Astrocyte of the cerebellum (primary cell): ENCODE measurements at regions not wholly inside any gene's neighbourhood (a gene's known extent, or its start where the extent isn't known, plus 50 kb on each side); places are given as distances from the start of the nearest gene placed in this dataset.
A peak's percentile ranks its signal among the peaks of the same experiment; 100 is the strongest.

ENCODE experiments used
- DNase-seq: peaks from one replicate; pipeline ENCODE4 v3.0.0-alpha.2; 2011; ENCODE audit warnings: low read depth
- H3K4me3 ChIP-seq: 2 replicates; pipeline ENCODE4 v1.5.1; 2011; ENCODE audit warnings: mild to moderate bottlenecking, low read depth, low read length, moderate library complexity
- in situ Hi-C: cut with HindIII; loops from 2 replicates; pipeline ENCODE4 v1.10.0; 2017; ENCODE audit warnings: low sequenced_read_pairs
- TF ChIP-seq, protein P1 (sequence below): IDR thresholded peaks from 2 replicates; pipeline ENCODE4 v1.5.1; 2012; ENCODE audit warnings: low read length, low read depth, moderate library complexity, mild to moderate bottlenecking; ENCODE audit errors: missing control alignments

DNA sequence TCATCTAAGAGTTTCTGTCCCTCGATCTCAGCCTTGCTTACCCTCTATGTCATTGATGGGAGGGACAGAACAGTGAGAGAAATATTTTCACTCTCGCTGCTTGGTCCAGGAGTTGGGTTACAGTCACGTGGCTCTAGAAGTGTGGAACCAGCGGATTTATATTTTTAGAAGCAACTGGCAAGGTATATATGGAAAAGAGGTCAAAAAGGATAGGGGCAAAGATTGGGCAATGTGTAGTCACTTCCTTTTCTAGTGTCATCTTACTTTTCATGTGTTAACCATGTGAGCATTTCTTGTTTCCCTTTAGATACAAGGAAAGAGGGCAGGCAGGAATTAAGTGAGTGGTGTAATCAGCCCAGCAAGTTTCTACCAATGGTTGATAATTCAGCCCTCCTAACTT, 111.5 kb upstream of the ZNF366 start:
- DNase-seq = no peak
- TF ChIP-seq, protein P1, sequence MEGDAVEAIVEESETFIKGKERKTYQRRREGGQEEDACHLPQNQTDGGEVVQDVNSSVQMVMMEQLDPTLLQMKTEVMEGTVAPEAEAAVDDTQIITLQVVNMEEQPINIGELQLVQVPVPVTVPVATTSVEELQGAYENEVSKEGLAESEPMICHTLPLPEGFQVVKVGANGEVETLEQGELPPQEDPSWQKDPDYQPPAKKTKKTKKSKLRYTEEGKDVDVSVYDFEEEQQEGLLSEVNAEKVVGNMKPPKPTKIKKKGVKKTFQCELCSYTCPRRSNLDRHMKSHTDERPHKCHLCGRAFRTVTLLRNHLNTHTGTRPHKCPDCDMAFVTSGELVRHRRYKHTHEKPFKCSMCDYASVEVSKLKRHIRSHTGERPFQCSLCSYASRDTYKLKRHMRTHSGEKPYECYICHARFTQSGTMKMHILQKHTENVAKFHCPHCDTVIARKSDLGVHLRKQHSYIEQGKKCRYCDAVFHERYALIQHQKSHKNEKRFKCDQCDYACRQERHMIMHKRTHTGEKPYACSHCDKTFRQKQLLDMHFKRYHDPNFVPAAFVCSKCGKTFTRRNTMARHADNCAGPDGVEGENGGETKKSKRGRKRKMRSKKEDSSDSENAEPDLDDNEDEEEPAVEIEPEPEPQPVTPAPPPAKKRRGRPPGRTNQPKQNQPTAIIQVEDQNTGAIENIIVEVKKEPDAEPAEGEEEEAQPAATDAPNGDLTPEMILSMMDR = no peak
- in situ Hi-C loops = no loop called here
- no peak overlapping the region for H3K4me3 ChIP-seq

DNA sequence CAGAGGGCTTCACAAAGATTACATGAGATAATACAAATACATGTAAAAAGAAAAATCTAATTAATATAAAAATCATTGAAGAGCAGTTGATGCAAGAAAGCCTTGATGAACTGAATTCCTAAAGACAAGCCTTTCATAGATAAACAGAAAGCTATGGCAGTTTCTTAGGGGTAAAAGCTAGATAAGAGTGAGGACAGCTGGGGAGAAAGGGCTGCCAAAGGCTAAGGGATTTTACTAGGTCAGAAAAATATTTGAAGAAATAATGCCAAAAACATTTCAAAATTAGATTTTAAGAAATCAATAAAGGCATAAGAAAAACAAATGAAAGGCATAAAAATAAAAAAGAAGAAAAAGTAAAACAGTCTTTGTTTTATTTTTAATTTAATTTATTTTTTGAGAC, 107.9 kb upstream of the ZNF366 start:
- in situ Hi-C loops = no loop called here
- TF ChIP-seq, protein P1 = no peak
- no peak for DNase-seq
- H3K4me3 ChIP-seq = no peak overlapping the region

DNA sequence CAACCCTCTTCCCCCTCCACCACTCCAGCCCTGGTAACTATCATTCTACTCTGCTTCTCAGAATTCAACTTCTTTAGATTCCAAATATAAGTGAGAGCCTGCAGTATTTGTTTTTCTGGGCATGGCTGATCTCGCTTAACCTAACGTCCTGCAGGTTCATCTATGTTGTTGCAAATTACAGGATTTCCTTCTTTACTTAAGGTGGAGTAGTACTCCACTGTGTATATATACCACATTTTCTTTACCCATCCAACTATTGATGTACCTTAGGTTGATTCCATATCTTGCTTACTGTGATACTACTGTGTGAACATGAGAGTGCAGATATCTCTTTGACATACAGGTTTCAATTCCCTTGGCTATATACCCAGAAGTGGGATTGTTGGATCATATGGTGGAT, 106.3 kb upstream of the ZNF366 start:
- DNase-seq = no peak
- TF ChIP-seq, protein P1 = no peak
- no peak overlapping the region for H3K4me3 ChIP-seq
- in situ Hi-C loops = no loop called here

DNA sequence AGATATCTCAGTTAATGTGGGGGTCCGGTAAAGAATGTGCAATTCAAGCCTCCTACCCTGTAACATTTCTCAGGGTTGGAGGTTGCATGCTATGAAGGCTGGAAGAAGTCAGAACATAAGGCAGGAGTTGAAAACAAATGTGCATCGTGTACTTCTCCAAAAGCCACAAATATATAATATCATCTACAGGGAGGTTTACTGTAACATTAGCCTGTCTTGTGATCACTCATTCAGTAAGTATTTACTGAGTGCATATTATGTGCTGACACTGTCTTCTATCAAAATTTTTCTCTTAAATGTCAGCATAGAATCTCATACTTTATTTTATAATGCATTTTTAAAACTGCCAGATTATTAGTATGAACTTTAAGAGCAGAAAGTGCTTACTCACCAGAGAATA, 105.6 kb upstream of the ZNF366 start:
- DNase-seq = no peak
- TF ChIP-seq, protein P1 = no peak
- H3K4me3 ChIP-seq = no peak overlapping the region
- in situ Hi-C loops = no loop called here

DNA sequence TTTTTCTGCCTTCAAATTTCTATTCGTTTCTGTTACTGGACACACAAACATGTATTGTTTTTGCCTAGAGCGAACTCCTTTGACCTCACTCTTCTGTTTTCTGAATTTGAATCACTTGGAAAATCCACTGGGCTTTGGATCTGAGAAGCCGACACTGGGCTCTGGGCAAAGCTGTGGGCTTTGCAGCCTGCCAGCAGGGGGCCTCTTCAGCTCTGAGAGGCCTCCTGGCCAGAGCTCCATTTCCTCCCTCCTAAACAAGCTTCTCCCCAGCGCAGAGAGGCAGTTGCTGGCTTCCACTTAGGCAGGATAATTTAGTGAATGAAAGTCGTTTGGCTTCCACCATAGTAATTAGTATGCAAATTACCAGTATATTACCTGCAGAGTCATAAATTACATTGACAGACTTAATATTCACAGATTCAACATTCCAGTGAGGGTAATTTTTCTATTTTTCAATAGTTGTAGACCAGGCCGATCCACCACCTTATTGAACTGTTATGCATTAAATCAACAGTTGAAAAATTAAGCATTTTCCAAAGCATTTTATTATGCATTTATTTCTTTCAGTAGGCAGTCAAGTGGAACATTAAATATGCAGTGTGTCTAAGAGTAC, 104.0 kb upstream of the ZNF366 start:
- peak; percentile 60 for DNase-seq
- TF ChIP-seq, protein P1 = peak; percentile 97
- no peak overlapping the region for H3K4me3 ChIP-seq
- in situ Hi-C loops = no loop called here

DNA sequence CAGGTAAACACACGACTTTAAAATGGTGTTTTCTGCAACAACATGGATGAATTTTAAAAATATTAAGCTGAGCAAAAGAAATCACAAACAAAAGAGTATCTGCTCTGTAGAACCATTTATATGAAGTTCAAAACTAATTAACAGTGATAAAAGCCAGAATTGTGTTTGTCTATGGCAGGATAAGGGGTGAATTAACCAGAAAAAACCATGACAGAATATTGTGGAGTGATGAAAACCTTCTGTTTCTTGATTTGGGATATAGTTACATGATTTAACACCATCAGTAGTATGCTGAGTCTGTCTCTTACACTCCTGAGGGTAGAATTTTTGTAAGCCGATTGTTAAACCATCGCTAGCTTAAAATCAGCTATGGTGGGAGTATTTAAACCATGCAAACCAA, 101.7 kb upstream of the ZNF366 start:
- in situ Hi-C loops = no loop called here
- no peak overlapping the region for H3K4me3 ChIP-seq
- TF ChIP-seq, protein P1 = no peak
- no peak for DNase-seq

DNA sequence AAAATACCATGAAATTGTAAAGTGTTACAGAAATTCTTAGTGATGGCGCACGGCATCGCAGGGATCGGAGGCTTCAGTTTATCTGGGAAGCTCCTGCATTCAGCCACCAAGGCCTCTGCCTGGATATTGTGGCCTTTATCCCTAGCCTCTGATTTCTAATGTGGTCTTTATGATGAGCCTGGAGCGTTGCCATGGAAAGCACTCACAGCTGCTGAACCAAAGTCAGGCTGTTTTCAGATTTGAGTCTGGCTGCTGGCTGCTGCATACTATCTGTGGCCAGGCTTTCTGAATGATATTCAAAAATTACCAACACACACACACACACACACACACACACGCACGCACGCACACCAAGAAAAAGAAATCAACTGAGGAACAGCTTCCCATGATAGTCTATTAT, 101.1 kb upstream of the ZNF366 start:
- in situ Hi-C loops = no loop called here
- DNase-seq = peak; percentile 61
- TF ChIP-seq, protein P1 = no peak

More for the DNA sequence above, 101.1 kb upstream of the ZNF366 start:
- no peak overlapping the region for H3K4me3 ChIP-seq
